ENCODE measurements at regions not wholly inside any gene's neighbourhood (a gene's known extent, or its start where the extent isn't known, plus 50 kb on each side); places are given as distances from the start of the nearest gene placed in this dataset.

GRCh38 chr12:97800561-97800960, 338.0 kb downstream of the RMST start:
- Histone ChIP-seq H3K27ac (no peak overlapping the region), H3K27me3 (replicated peaks; ENCODE audit: insufficient read depth) (no peaks in the 10 kb centered on the region), H3K4me1 (replicated peaks) (no peaks in the 10 kb centered on the region), H3K36me3 (no peaks in the 10 kb centered on the region), H3K9me3 (no peaks in the 10 kb centered on the region), H3K4me3 (no peak overlapping the region)
- no peak for DNase-seq (ENCODE audit: low spot score)
- TF ChIP-seq, protein P1, sequence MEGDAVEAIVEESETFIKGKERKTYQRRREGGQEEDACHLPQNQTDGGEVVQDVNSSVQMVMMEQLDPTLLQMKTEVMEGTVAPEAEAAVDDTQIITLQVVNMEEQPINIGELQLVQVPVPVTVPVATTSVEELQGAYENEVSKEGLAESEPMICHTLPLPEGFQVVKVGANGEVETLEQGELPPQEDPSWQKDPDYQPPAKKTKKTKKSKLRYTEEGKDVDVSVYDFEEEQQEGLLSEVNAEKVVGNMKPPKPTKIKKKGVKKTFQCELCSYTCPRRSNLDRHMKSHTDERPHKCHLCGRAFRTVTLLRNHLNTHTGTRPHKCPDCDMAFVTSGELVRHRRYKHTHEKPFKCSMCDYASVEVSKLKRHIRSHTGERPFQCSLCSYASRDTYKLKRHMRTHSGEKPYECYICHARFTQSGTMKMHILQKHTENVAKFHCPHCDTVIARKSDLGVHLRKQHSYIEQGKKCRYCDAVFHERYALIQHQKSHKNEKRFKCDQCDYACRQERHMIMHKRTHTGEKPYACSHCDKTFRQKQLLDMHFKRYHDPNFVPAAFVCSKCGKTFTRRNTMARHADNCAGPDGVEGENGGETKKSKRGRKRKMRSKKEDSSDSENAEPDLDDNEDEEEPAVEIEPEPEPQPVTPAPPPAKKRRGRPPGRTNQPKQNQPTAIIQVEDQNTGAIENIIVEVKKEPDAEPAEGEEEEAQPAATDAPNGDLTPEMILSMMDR (IDR thresholded peaks at IDR 0.05), result no peak
- TF ChIP-seq POLR2AphosphoS5 (IDR thresholded peaks at IDR 0.05) (no peak), POLR2A (IDR thresholded peaks at IDR 0.05) (no peak)
- intact Hi-C loops (cut with DNase I), result no loop called here
- WGBS, result 90% methylated on average over 3 of the region's 3 CpGs

DNA sequence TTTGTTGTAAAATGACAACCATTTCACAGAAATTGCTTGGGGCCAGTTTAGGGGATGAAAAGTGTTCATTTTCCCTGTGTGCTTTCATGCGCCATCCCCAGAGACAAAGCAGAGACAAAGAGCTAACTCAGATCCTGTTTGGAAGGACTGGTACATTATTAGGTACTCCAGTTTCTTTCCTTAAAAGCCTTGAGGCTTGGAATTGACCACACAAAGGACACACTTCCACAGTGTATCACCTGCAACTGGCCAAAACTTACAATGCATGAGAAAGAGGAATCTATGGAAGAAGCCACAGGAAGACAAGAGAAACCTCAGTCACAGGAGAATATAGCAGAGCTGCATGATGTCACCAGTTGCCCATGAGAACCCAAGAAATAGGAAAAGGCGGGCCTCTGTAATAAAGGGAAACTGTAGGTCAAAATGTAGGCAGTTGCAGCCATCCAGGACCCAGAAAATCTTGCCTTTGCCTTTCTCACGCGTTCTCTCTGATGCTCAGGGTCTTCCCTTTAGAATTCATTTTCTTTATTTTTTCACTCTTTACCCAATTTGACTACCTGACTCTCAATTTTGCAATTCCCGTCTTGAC, 339.0 kb downstream of the RMST start:
- DNase-seq (ENCODE audit: low spot score), result no peak
- Histone ChIP-seq H3K9me3 (no peaks in the 10 kb centered on the region), H3K4me1 (replicated peaks) (no peaks in the 10 kb centered on the region), H3K27ac (no peak overlapping the region), H3K36me3 (no peaks in the 10 kb centered on the region), H3K27me3 (replicated peaks; ENCODE audit: insufficient read depth) (no peaks in the 10 kb centered on the region), H3K4me3 (no peak overlapping the region)
- intact Hi-C loops (cut with DNase I), result no loop called here
- 93% methylated on average over 5 of the region's 5 CpGs for WGBS
- TF ChIP-seq POLR2AphosphoS5 (IDR thresholded peaks at IDR 0.05) (no peak), POLR2A (IDR thresholded peaks at IDR 0.05) (no peak)
- TF ChIP-seq, protein P1 (IDR thresholded peaks at IDR 0.05), result no peak

- Histone ChIP-seq H3K36me3 (no peaks in the 10 kb centered on the region), H3K9me3 (no peaks in the 10 kb centered on the region), H3K4me3 (no peak overlapping the region), H3K27ac (no peak overlapping the region), H3K27me3 (replicated peaks; ENCODE audit: insufficient read depth) (no peaks in the 10 kb centered on the region), H3K4me1 (replicated peaks) (no peaks in the 10 kb centered on the region)
- 74% methylated on average over 8 of the region's 8 CpGs for WGBS
- DNase-seq (ENCODE audit: low spot score), result no peak
- TF ChIP-seq, protein P1 (IDR thresholded peaks at IDR 0.05), result no peak
- TF ChIP-seq POLR2A (IDR thresholded peaks at IDR 0.05) (no peak), POLR2AphosphoS5 (IDR thresholded peaks at IDR 0.05) (no peak)
- intact Hi-C loops (cut with DNase I), result no loop called here
These were observed 342.5 kb downstream of the RMST start for GRCh38 chr12:97805146-97805545.

GRCh38 chr12:97813301-97813700, 350.7 kb downstream of the RMST start:
- DNase-seq (ENCODE audit: low spot score), result no peak
- intact Hi-C loops (cut with DNase I), result no loop called here
- 97% methylated on average over 2 of the region's 2 CpGs for WGBS
- Histone ChIP-seq H3K27ac (no peak overlapping the region), H3K4me1 (replicated peaks) (no peaks in the 10 kb centered on the region), H3K9me3 (no peaks in the 10 kb centered on the region), H3K4me3 (no peak overlapping the region), H3K27me3 (replicated peaks; ENCODE audit: insufficient read depth) (no peaks in the 10 kb centered on the region), H3K36me3 (no peaks in the 10 kb centered on the region)
- TF ChIP-seq POLR2A (IDR thresholded peaks at IDR 0.05), result no peak
- no peak for TF ChIP-seq POLR2AphosphoS5 (IDR thresholded peaks at IDR 0.05)
- TF ChIP-seq, protein P1 (IDR thresholded peaks at IDR 0.05), result no peak

GRCh38 chr12:97821806-97822205, 359.2 kb downstream of the RMST start:
- intact Hi-C loops (cut with DNase I), result no loop called here
- Histone ChIP-seq H3K27me3 (replicated peaks; ENCODE audit: insufficient read depth) (no peaks in the 10 kb centered on the region), H3K36me3 (no peaks in the 10 kb centered on the region), H3K27ac (no peak overlapping the region), H3K9me3 (no peaks in the 10 kb centered on the region), H3K4me1 (replicated peaks) (no peaks in the 10 kb centered on the region), H3K4me3 (no peak overlapping the region)
- 81% methylated on average over 4 of the region's 4 CpGs for WGBS
- no peak for DNase-seq (ENCODE audit: low spot score)
- TF ChIP-seq, protein P1 (IDR thresholded peaks at IDR 0.05), result no peak
- TF ChIP-seq POLR2AphosphoS5 (IDR thresholded peaks at IDR 0.05), result no peak
- no peak for TF ChIP-seq POLR2A (IDR thresholded peaks at IDR 0.05)
